ENCODE measurements at regions not wholly inside any gene's neighbourhood (a gene's known extent, or its start where the extent isn't known, plus 50 kb on each side); places are given as distances from the start of the nearest gene placed in this dataset.
A peak's percentile ranks its signal among the peaks of the same experiment; 100 is the strongest.

- DNase-seq: no peak
- no peaks in the 10 kb centered on the region for H3K9me3 ChIP-seq
- intact Hi-C loops (cut with DNase I; ENCODE audit: low total_unique reads): no loop called here
- TF ChIP-seq CTCF (IDR thresholded peaks at IDR 0.05): no peak
- TF ChIP-seq POLR2A (IDR thresholded peaks at IDR 0.05): no peak
- no peaks in the 10 kb centered on the region for H3K36me3 ChIP-seq (ENCODE audit: low read depth, missing control alignments)
- H3K27ac ChIP-seq: no peak overlapping the region
- no peak overlapping the region for H3K4me3 ChIP-seq
- no peaks in the 10 kb centered on the region for H3K4me1 ChIP-seq
- H3K27me3 ChIP-seq: no peaks in the 10 kb centered on the region
Observed at GRCh38 chr4:121574618-121575017, 122.2 kb downstream of the ANXA5 start.

DNA sequence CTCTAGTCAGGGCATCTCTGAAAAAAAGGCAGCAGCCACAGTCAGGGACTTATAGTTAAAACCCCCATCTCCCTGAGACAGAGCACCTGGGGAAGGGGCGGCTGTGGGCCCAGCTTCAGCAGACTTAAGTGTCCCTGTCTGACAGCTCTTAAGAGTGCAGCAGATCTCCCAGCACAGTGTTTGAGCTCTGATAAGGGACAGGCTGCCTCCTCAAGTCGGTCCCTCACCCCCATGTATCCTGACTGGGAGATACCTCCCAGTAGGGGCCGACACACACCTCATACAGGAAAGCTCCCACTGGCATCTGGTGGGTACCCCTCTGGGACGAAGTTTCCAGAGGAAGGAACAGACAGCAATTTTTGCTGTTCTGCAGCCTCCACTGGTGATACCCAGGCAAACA is 129.0 kb downstream of the ANXA5 start:
- H3K36me3 ChIP-seq (ENCODE audit: low read depth, missing control alignments): no peaks in the 10 kb centered on the region
- H3K27me3 ChIP-seq: no peaks in the 10 kb centered on the region
- no peak for DNase-seq
- WGBS, 2 donors: 89 to 90% methylated on average over 3 to 4 of the region's 4 CpGs
- no peaks in the 10 kb centered on the region for H3K4me1 ChIP-seq
- H3K9me3 ChIP-seq: no peaks in the 10 kb centered on the region
- H3K27ac ChIP-seq: no peak overlapping the region
- no peak overlapping the region for H3K4me3 ChIP-seq
- TF ChIP-seq POLR2A (IDR thresholded peaks at IDR 0.05) (no peak), CTCF (IDR thresholded peaks at IDR 0.05) (no peak)
- intact Hi-C loops (cut with DNase I; ENCODE audit: low total_unique reads): no loop called here

GRCh38 chr4:121564840-121565375 is 131.9 kb downstream of the ANXA5 start:
- Histone ChIP-seq H3K9me3 (no peaks in the 10 kb centered on the region), H3K4me3 (no peak overlapping the region), H3K36me3 (ENCODE audit: low read depth, missing control alignments) (no peaks in the 10 kb centered on the region), H3K4me1 (no peaks in the 10 kb centered on the region), H3K27me3 (no peaks in the 10 kb centered on the region), H3K27ac (no peak overlapping the region)
- no peak for DNase-seq
- intact Hi-C loops (cut with DNase I; ENCODE audit: low total_unique reads): no loop called here
- WGBS, 2 donors: 69 to 70% methylated on average over 5 of the region's 5 CpGs
- TF ChIP-seq POLR2A (IDR thresholded peaks at IDR 0.05): no peak
- no peak for TF ChIP-seq CTCF (IDR thresholded peaks at IDR 0.05)

- 86 to 93% methylated on average over 2 of the region's 2 CpGs for WGBS, 2 donors
- Histone ChIP-seq H3K4me1 (no peaks in the 10 kb centered on the region), H3K27me3 (no peaks in the 10 kb centered on the region), H3K9me3 (no peaks in the 10 kb centered on the region), H3K4me3 (no peak overlapping the region), H3K27ac (no peak overlapping the region), H3K36me3 (ENCODE audit: low read depth, missing control alignments) (no peaks in the 10 kb centered on the region)
- no peak for DNase-seq
- TF ChIP-seq CTCF (IDR thresholded peaks at IDR 0.05) (no peak), POLR2A (IDR thresholded peaks at IDR 0.05) (no peak)
- intact Hi-C loops (cut with DNase I; ENCODE audit: low total_unique reads): no loop called here
Observed at GRCh38 chr4:121562811-121563210, 134.0 kb downstream of the ANXA5 start.

DNA sequence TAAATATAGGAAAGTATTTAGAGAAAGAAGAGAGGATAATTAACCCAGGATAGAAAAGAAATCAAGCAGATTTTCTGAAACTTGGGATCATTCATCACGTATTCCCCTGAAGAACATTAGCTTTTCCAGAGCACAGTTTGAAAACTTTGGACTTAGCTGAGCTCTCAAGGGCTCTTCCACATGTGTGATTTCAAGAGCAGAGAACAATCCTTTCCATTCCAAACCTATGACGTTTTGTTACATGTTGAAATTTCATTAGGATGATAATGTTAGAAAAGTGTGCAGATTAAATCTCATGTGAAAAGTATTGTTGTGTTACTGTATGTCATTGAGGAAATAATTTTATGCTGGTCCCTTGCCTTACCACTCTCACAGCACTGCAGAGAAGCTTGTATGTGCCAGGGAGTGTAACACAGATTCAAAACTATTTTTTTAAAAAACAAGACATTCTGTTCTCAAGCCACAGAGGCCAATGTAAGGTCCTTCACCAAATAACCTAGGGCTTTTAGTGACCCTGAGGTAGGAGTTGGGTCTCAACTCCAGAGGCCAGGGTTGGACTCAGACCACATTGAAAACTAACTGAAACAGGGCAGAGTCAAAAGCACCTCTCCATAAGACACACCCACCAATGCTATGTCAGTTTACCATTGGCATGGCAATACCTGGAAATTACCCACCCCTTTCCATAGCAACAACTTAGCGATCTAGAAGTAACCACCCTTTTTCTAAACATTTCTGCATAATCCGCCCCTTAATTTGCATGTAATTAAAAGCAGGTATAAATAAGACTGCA is 141.3 kb downstream of the ANXA5 start:
- DNase-seq: no peak
- H3K27ac ChIP-seq: peak overlapping the region in 1 of 2 donors; percentile 21
- TF ChIP-seq CTCF (IDR thresholded peaks at IDR 0.05) (no peak), POLR2A (IDR thresholded peaks at IDR 0.05) (no peak)
- no peaks in the 10 kb centered on the region for H3K9me3 ChIP-seq
- no peak overlapping the region for H3K4me3 ChIP-seq
- 60 to 67% methylated on average over 4 of the region's 4 CpGs for WGBS, 2 donors
- intact Hi-C loops (cut with DNase I; ENCODE audit: low total_unique reads): no loop called here
- no peaks in the 10 kb centered on the region for H3K27me3 ChIP-seq
- no peaks in the 10 kb centered on the region for H3K36me3 ChIP-seq (ENCODE audit: low read depth, missing control alignments)
- no peaks in the 10 kb centered on the region for H3K4me1 ChIP-seq

All from testis (tissue), 2 donors.